Fibroblast of lung (primary cell): ENCODE measurements at regions not wholly inside any gene's neighbourhood (a gene's known extent, or its start where the extent isn't known, plus 50 kb on each side); places are given as distances from the start of the nearest gene placed in this dataset.

Source experiments
- DNase-seq, 2 donors: peaks; one replicate each; pipeline versions ENCODE4 v3.0.0 to v3.0.0-alpha.2; 2010; ENCODE audit warnings: low read depth in 2 of 2
- H2AFZ ChIP-seq: 2 replicates; pipeline ENCODE4 v1.5.1; 2012; ENCODE audit warnings: low read length, control low read depth, inconsistent platforms
- H3K27ac ChIP-seq: 2 replicates; pipeline ENCODE4 v1.5.1; 2011; ENCODE audit warnings: low read length, control low read depth; ENCODE audit not compliant: insufficient read depth
- H3K27me3 ChIP-seq: 2 replicates; pipeline ENCODE4 v1.5.1; 2011; ENCODE audit warnings: mild to moderate bottlenecking, low read length; ENCODE audit not compliant: control insufficient read depth, insufficient read depth
- H3K36me3 ChIP-seq: 2 replicates; pipeline ENCODE4 v1.5.1; 2011; ENCODE audit warnings: low read length; ENCODE audit not compliant: control insufficient read depth, insufficient read depth
- H3K4me1 ChIP-seq: 2 replicates; pipeline ENCODE4 v1.5.1; 2011; ENCODE audit warnings: low read length; ENCODE audit not compliant: control insufficient read depth, insufficient read depth; ENCODE audit errors: extremely low read depth
- H3K4me2 ChIP-seq: 2 replicates; pipeline ENCODE4 v1.5.1; 2011; ENCODE audit warnings: low read length, control low read depth; ENCODE audit not compliant: insufficient read depth; ENCODE audit errors: extremely low read depth
- H3K4me3 ChIP-seq, 4 experiments: fragments of 200-600 bp in 1 of 4; sonication (generic) in 1 of 4; replicated peaks in 1 of 4; 2 replicates each; pipeline ENCODE4 v1.5.1; 2011 to 2016; ENCODE audit warnings: low read length in 4 of 4, low read depth in 3 of 4, mild to moderate bottlenecking in 3 of 4, control low read depth in 2 of 4, inconsistent platforms in 1 of 4, mixed read lengths in 1 of 4; ENCODE audit not compliant: insufficient read depth in 1 of 4; ENCODE audit errors: control extremely low read depth in 1 of 4
- H3K79me2 ChIP-seq: 2 replicates; pipeline ENCODE4 v1.5.1; 2012; ENCODE audit warnings: mild to moderate bottlenecking, low read length, inconsistent platforms; ENCODE audit not compliant: control insufficient read depth, insufficient read depth
- H3K9ac ChIP-seq: 2 replicates; pipeline ENCODE4 v1.5.1; 2011; ENCODE audit warnings: mild to moderate bottlenecking, low read length, control low read depth; ENCODE audit not compliant: insufficient read depth
- H3K9me3 ChIP-seq: 2 replicates; pipeline ENCODE4 v1.5.1; 2012; ENCODE audit warnings: low read depth, low read length; ENCODE audit not compliant: control insufficient read depth, insufficient read depth
- H4K20me1 ChIP-seq: 2 replicates; pipeline ENCODE4 v1.5.1; 2011; ENCODE audit warnings: low read length; ENCODE audit not compliant: control insufficient read depth, insufficient read depth; ENCODE audit errors: extremely low read depth
- CTCF ChIP-seq, 2 donors: IDR thresholded peaks in 1 of 2; conservative IDR thresholded peaks in 1 of 2; 1 replicate in 1 of 2; 2 replicates in 1 of 2; pipeline ENCODE4 v1.5.1; 2011 to 2012; ENCODE audit warnings: low read length in 2 of 2, control low read depth in 1 of 2, inconsistent platforms in 1 of 2, low read depth in 1 of 2, mild to moderate bottlenecking in 1 of 2
- EZH2 ChIP-seq: IDR thresholded peaks from 2 replicates; pipeline ENCODE4 v1.5.1; 2012; ENCODE audit warnings: low read length, control low read depth, mild to moderate bottlenecking; ENCODE audit errors: missing control alignments

GRCh38 chr3:80384811-80385210, 617.0 kb upstream of the ROBO1 start:
- no peak overlapping the region for H3K4me3 ChIP-seq
- no peak overlapping the region for H3K9ac ChIP-seq
- no peak for DNase-seq
- no peaks in the 10 kb centered on the region for H3K4me1 ChIP-seq
- H3K9me3 ChIP-seq, result no peaks in the 10 kb centered on the region
- no peak overlapping the region for H3K4me2 ChIP-seq
- H3K27me3 ChIP-seq, result no peaks in the 10 kb centered on the region
- H3K79me2 ChIP-seq, result no peaks in the 10 kb centered on the region
- H3K36me3 ChIP-seq, result no peaks in the 10 kb centered on the region
- no peak overlapping the region for H2AFZ ChIP-seq
- TF ChIP-seq CTCF (conservative IDR thresholded peaks at IDR 0.05 in 1 of 2, IDR thresholded peaks at IDR 0.05 in 1 of 2; ENCODE audit: low read depth in 1 of 2, low read length in 2 of 2), result no peak
- no peak for TF ChIP-seq EZH2
- no peaks in the 10 kb centered on the region for H4K20me1 ChIP-seq
- H3K27ac ChIP-seq, result no peak overlapping the region

- no peaks in the 10 kb centered on the region for H3K79me2 ChIP-seq
- no peaks in the 10 kb centered on the region for H3K4me1 ChIP-seq
- H4K20me1 ChIP-seq, result no peaks in the 10 kb centered on the region
- H3K9ac ChIP-seq, result no peak overlapping the region
- H3K27ac ChIP-seq, result no peak overlapping the region
- H3K9me3 ChIP-seq, result no peaks in the 10 kb centered on the region
- no peak overlapping the region for H2AFZ ChIP-seq
- H3K4me3 ChIP-seq, result no peak overlapping the region
- DNase-seq, result no peak
- no peaks in the 10 kb centered on the region for H3K27me3 ChIP-seq
- H3K4me2 ChIP-seq, result no peak overlapping the region
- no peaks in the 10 kb centered on the region for H3K36me3 ChIP-seq
- TF ChIP-seq EZH2 (no peak), CTCF (conservative IDR thresholded peaks at IDR 0.05 in 1 of 2, IDR thresholded peaks at IDR 0.05 in 1 of 2; ENCODE audit: low read depth in 1 of 2, low read length in 2 of 2) (no peak)
Observed at GRCh38 chr3:80374423-80374822, 606.6 kb upstream of the ROBO1 start.

- no peak overlapping the region for H3K27ac ChIP-seq
- H3K4me1 ChIP-seq, result no peaks in the 10 kb centered on the region
- no peaks in the 10 kb centered on the region for H3K27me3 ChIP-seq
- H3K4me3 ChIP-seq, result no peak overlapping the region
- no peaks in the 10 kb centered on the region for H3K9me3 ChIP-seq
- H3K36me3 ChIP-seq, result no peaks in the 10 kb centered on the region
- no peak for TF ChIP-seq CTCF (conservative IDR thresholded peaks at IDR 0.05 in 1 of 2, IDR thresholded peaks at IDR 0.05 in 1 of 2; ENCODE audit: low read depth in 1 of 2, low read length in 2 of 2)
- TF ChIP-seq EZH2, result no peak
- H3K9ac ChIP-seq, result no peak overlapping the region
- no peaks in the 10 kb centered on the region for H4K20me1 ChIP-seq
- no peak for DNase-seq
- no peaks in the 10 kb centered on the region for H3K79me2 ChIP-seq
- no peak overlapping the region for H2AFZ ChIP-seq
- H3K4me2 ChIP-seq, result no peak overlapping the region
Observed at GRCh38 chr3:80368616-80369015, 600.8 kb upstream of the ROBO1 start.
